ENCODE measurements at regions not wholly inside any gene's neighbourhood (a gene's known extent, or its start where the extent isn't known, plus 50 kb on each side); places are given as distances from the start of the nearest gene placed in this dataset.

DNA sequence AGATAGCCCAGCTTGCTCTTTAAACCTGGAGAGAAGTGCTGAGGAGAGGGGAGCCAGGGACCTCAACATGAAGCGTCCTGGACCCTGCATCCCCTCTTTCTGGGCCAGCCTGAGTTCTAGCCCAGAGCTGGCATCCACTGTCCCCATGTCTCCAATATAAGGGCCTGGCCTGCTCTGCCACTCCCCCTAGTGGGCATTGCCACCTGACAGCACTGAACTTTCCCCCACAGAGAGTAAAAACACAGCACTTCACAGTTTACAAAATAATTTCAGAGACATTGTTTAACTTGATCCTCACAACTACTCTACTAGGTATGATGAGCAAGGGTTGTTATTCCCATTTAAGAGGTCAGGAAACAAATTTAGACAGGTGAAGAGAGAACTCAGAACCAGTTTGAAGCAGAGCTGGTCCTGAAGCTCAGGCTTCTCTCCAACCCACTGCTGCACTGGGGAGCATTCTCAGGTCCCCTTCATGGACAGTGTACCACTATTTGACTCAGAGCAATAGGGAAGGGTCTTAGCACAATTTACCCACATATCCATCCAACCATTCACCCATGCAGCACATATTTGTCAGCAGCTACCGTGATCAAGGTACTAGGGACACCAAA is 151.2 kb downstream of the DMRTA2 start:
- Histone ChIP-seq H3K27me3 (ENCODE audit: control insufficient read depth in 3 of 3, insufficient read depth in 3 of 3, low read depth in 1 of 3, low read length in 3 of 3) (no peaks in the 10 kb centered on the region), H3K23ac (ENCODE audit: low read depth, low read length, poor library complexity) (no peak overlapping the region), H3K4me1 (ENCODE audit: control insufficient read depth in 2 of 2, insufficient read depth in 1 of 2, low read depth in 1 of 2, low read length in 2 of 2) (peaks cover 0 to 7% of the 10 kb centered on the region in 2 donors), H3K79me1 (ENCODE audit: low read depth, low read length) (no peaks in the 10 kb centered on the region), H3K4ac (ENCODE audit: low read length) (no peak overlapping the region), H2AK5ac (ENCODE audit: low read depth, low read length) (no peak overlapping the region), H3K9me3 (replicated peaks in 1 of 2; ENCODE audit: control insufficient read depth in 2 of 2, insufficient read depth in 1 of 2, low read depth in 1 of 2, low read length in 2 of 2) (no peaks in the 10 kb centered on the region), H2BK15ac (ENCODE audit: low read length) (no peak overlapping the region), H3K9ac (ENCODE audit: low read depth, low read length, poor library complexity) (no peak overlapping the region), H3K36me3 (replicated peaks in 1 of 2; ENCODE audit: control insufficient read depth in 2 of 2, insufficient read depth in 2 of 2, low read length in 2 of 2) (no peaks in the 10 kb centered on the region), H3K14ac (ENCODE audit: low read length) (no peak overlapping the region), H4K8ac (ENCODE audit: low read depth, low read length) (no peak overlapping the region), H3K4me3 (ENCODE audit: low read length in 2 of 2) (no peak overlapping the region), H2BK5ac (ENCODE audit: low read length) (no peak overlapping the region), H3K18ac (ENCODE audit: low read length) (no peak overlapping the region), H3K27ac (replicated peaks; ENCODE audit: low read length) (no peak overlapping the region), H2BK12ac (ENCODE audit: low read length) (no peak overlapping the region), H4K91ac (ENCODE audit: low read depth, low read length, poor library complexity) (no peak overlapping the region), H3K4me2 (ENCODE audit: insufficient read depth, low read length, poor library complexity, severe bottlenecking) (no peak overlapping the region), H2AFZ (ENCODE audit: low read length) (no peak overlapping the region), H2BK120ac (ENCODE audit: low read depth, low read length) (no peak overlapping the region)
- DNase-seq (ENCODE audit: low spot score) = peak; percentile 20
- WGBS, 2 donors (ENCODE audit: extremely low coverage in 2 of 2, insufficient read length in 2 of 2, insufficient replicate concordance in 1 of 2) = no CpG with 5 or more reads among the region's 2 CpGs

DNA sequence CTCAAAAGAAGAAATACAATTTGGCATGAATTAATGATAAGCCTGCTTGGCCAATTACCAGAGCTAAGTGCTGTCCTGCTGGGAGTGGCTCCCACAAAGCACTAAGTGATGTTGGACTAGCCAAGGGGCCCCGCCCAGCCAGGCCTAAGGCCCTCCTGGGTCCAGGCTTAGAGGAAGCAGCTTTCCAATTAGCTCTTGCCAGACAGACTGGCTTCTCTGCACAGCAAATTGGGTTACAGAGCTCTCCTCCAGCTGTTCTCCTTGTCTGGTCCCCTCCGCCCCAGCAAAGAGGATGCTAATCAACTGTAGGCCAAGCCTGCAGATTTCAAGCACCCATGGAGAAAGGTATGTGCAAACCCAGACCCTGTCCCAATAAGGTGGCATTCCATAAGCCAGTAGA is 151.9 kb downstream of the DMRTA2 start:
- peaks cover 0 to 7% of the 10 kb centered on the region in 2 donors for H3K4me1 ChIP-seq (ENCODE audit: control insufficient read depth in 2 of 2, insufficient read depth in 1 of 2, low read depth in 1 of 2, low read length in 2 of 2)
- H3K14ac ChIP-seq (ENCODE audit: low read length) = no peak overlapping the region
- no peaks in the 10 kb centered on the region for H3K79me1 ChIP-seq (ENCODE audit: low read depth, low read length)
- no peak overlapping the region for H3K23ac ChIP-seq (ENCODE audit: low read depth, low read length, poor library complexity)
- no peak overlapping the region for H3K9ac ChIP-seq (ENCODE audit: low read depth, low read length, poor library complexity)
- H3K18ac ChIP-seq (ENCODE audit: low read length) = no peak overlapping the region
- no peak overlapping the region for H2AFZ ChIP-seq (ENCODE audit: low read length)
- H3K9me3 ChIP-seq (replicated peaks in 1 of 2; ENCODE audit: control insufficient read depth in 2 of 2, insufficient read depth in 1 of 2, low read depth in 1 of 2, low read length in 2 of 2) = no peaks in the 10 kb centered on the region
- H3K36me3 ChIP-seq (replicated peaks in 1 of 2; ENCODE audit: control insufficient read depth in 2 of 2, insufficient read depth in 2 of 2, low read length in 2 of 2) = no peaks in the 10 kb centered on the region
- H3K27me3 ChIP-seq (ENCODE audit: control insufficient read depth in 3 of 3, insufficient read depth in 3 of 3, low read depth in 1 of 3, low read length in 3 of 3) = no peaks in the 10 kb centered on the region
- H3K4me2 ChIP-seq (ENCODE audit: insufficient read depth, low read length, poor library complexity, severe bottlenecking) = no peak overlapping the region
- H2BK5ac ChIP-seq (ENCODE audit: low read length) = no peak overlapping the region
- no peak overlapping the region for H3K4me3 ChIP-seq (ENCODE audit: low read length in 2 of 2)
- H2BK15ac ChIP-seq (ENCODE audit: low read length) = no peak overlapping the region
- no peak overlapping the region for H4K8ac ChIP-seq (ENCODE audit: low read depth, low read length)
- H3K27ac ChIP-seq (replicated peaks; ENCODE audit: low read length) = no peak overlapping the region
- no peak overlapping the region for H4K91ac ChIP-seq (ENCODE audit: low read depth, low read length, poor library complexity)
- H3K4ac ChIP-seq (ENCODE audit: low read length) = no peak overlapping the region
- H2AK5ac ChIP-seq (ENCODE audit: low read depth, low read length) = no peak overlapping the region
- H2BK12ac ChIP-seq (ENCODE audit: low read length) = no peak overlapping the region
- no peak overlapping the region for H2BK120ac ChIP-seq (ENCODE audit: low read depth, low read length)
- DNase-seq (ENCODE audit: low spot score) = no peak
- no CpG with 5 or more reads among the region's 2 CpGs for WGBS, 2 donors (ENCODE audit: extremely low coverage in 2 of 2, insufficient read length in 2 of 2, insufficient replicate concordance in 1 of 2)

DNA sequence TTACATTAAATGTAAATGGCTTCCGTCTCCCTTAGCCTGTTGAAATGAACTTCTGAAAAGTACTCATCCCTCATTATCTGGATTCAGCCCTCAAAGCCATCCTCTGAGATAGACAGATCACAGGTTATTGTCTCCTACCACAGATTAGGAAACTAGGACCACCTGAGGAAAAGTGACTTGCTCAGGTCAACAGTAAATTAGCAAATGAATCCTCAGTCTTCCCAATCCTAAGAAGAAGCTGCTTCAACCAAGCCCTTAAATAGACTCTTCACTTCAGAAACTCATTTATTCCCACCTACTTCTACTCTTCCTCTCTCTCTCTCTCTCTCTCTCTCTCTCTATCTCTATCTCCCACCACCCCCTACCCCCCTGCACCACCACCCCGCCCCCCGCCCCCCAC is 152.3 kb downstream of the DMRTA2 start:
- WGBS, 2 donors (ENCODE audit: extremely low coverage in 2 of 2, insufficient read length in 2 of 2, insufficient replicate concordance in 1 of 2) = no CpG with 5 or more reads among the region's 3 CpGs
- Histone ChIP-seq H2AFZ (ENCODE audit: low read length) (no peak overlapping the region), H3K4ac (ENCODE audit: low read length) (no peak overlapping the region), H3K27me3 (ENCODE audit: control insufficient read depth in 3 of 3, insufficient read depth in 3 of 3, low read depth in 1 of 3, low read length in 3 of 3) (no peaks in the 10 kb centered on the region), H3K4me2 (ENCODE audit: insufficient read depth, low read length, poor library complexity, severe bottlenecking) (no peak overlapping the region), H2BK15ac (ENCODE audit: low read length) (no peak overlapping the region), H4K91ac (ENCODE audit: low read depth, low read length, poor library complexity) (no peak overlapping the region), H3K9ac (ENCODE audit: low read depth, low read length, poor library complexity) (no peak overlapping the region), H3K23ac (ENCODE audit: low read depth, low read length, poor library complexity) (no peak overlapping the region), H3K36me3 (replicated peaks in 1 of 2; ENCODE audit: control insufficient read depth in 2 of 2, insufficient read depth in 2 of 2, low read length in 2 of 2) (no peaks in the 10 kb centered on the region), H2BK120ac (ENCODE audit: low read depth, low read length) (no peak overlapping the region), H4K8ac (ENCODE audit: low read depth, low read length) (no peak overlapping the region), H3K79me1 (ENCODE audit: low read depth, low read length) (no peaks in the 10 kb centered on the region), H3K4me3 (ENCODE audit: low read length in 2 of 2) (no peak overlapping the region), H2BK5ac (ENCODE audit: low read length) (no peak overlapping the region), H3K4me1 (ENCODE audit: control insufficient read depth in 2 of 2, insufficient read depth in 1 of 2, low read depth in 1 of 2, low read length in 2 of 2) (peaks cover 0 to 7% of the 10 kb centered on the region in 2 donors), H2BK12ac (ENCODE audit: low read length) (no peak overlapping the region), H3K18ac (ENCODE audit: low read length) (no peak overlapping the region), H2AK5ac (ENCODE audit: low read depth, low read length) (no peak overlapping the region), H3K27ac (replicated peaks; ENCODE audit: low read length) (no peak overlapping the region), H3K14ac (ENCODE audit: low read length) (no peak overlapping the region), H3K9me3 (replicated peaks in 1 of 2; ENCODE audit: control insufficient read depth in 2 of 2, insufficient read depth in 1 of 2, low read depth in 1 of 2, low read length in 2 of 2) (no peaks in the 10 kb centered on the region)
- no peak for DNase-seq (ENCODE audit: low spot score)

DNA sequence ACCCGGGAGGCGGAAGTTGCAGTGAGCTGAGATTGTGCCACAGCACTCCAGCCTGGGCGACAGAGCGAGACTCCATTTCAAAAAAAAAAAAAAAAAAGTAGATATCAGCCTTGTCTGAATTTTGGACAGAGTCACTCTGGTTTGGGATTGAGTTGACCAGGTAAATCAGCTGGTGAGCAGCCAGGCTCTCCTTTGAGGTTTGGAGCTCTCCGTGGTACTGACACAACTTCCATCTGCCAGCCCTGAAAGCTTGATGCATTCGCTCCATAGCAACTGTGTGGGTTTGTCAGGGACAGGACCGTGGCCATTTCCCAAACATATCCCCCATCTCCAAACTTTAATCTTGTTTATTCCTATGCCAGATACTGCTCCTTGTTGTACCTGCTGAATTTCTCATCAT is 155.2 kb downstream of the DMRTA2 start:
- no peak overlapping the region for H3K4me3 ChIP-seq (ENCODE audit: low read length in 2 of 2)
- H2AK5ac ChIP-seq (ENCODE audit: low read depth, low read length) = no peak overlapping the region
- no peak overlapping the region for H3K27ac ChIP-seq (replicated peaks; ENCODE audit: low read length)
- H3K18ac ChIP-seq (ENCODE audit: low read length) = no peak overlapping the region
- H3K4ac ChIP-seq (ENCODE audit: low read length) = no peak overlapping the region
- no peak overlapping the region for H2AFZ ChIP-seq (ENCODE audit: low read length)
- H2BK5ac ChIP-seq (ENCODE audit: low read length) = no peak overlapping the region
- DNase-seq (ENCODE audit: low spot score) = peak; percentile 68
- no peaks in the 10 kb centered on the region for H3K27me3 ChIP-seq (ENCODE audit: control insufficient read depth in 3 of 3, insufficient read depth in 3 of 3, low read depth in 1 of 3, low read length in 3 of 3)
- H2BK120ac ChIP-seq (ENCODE audit: low read depth, low read length) = no peak overlapping the region
- no peak overlapping the region for H3K4me2 ChIP-seq (ENCODE audit: insufficient read depth, low read length, poor library complexity, severe bottlenecking)
- no peaks in the 10 kb centered on the region for H3K36me3 ChIP-seq (replicated peaks in 1 of 2; ENCODE audit: control insufficient read depth in 2 of 2, insufficient read depth in 2 of 2, low read length in 2 of 2)
- no peak overlapping the region for H4K91ac ChIP-seq (ENCODE audit: low read depth, low read length, poor library complexity)
- WGBS, 2 donors (ENCODE audit: extremely low coverage in 2 of 2, insufficient read length in 2 of 2, insufficient replicate concordance in 1 of 2) = no CpG with 5 or more reads among the region's 7 CpGs
- no peak overlapping the region for H2BK12ac ChIP-seq (ENCODE audit: low read length)
- no peak overlapping the region for H3K14ac ChIP-seq (ENCODE audit: low read length)
- H4K8ac ChIP-seq (ENCODE audit: low read depth, low read length) = no peak overlapping the region
- H3K4me1 ChIP-seq (ENCODE audit: control insufficient read depth in 2 of 2, insufficient read depth in 1 of 2, low read depth in 1 of 2, low read length in 2 of 2) = peaks cover 0 to 4% of the 10 kb centered on the region in 2 donors
- H3K9me3 ChIP-seq (replicated peaks in 1 of 2; ENCODE audit: control insufficient read depth in 2 of 2, insufficient read depth in 1 of 2, low read depth in 1 of 2, low read length in 2 of 2) = no peaks in the 10 kb centered on the region
- no peaks in the 10 kb centered on the region for H3K79me1 ChIP-seq (ENCODE audit: low read depth, low read length)
- no peak overlapping the region for H2BK15ac ChIP-seq (ENCODE audit: low read length)
- H3K23ac ChIP-seq (ENCODE audit: low read depth, low read length, poor library complexity) = no peak overlapping the region
- no peak overlapping the region for H3K9ac ChIP-seq (ENCODE audit: low read depth, low read length, poor library complexity)
